GM18858 (cell line): ENCODE measurements at regions not wholly inside any gene's neighbourhood (a gene's known extent, or its start where the extent isn't known, plus 50 kb on each side); places are given as distances from the start of the nearest gene placed in this dataset.
"Not testable (repeated sequence)": the region's sequence is repeated elsewhere in the genome, so short reads cannot be mapped to it uniquely, and the experiment has no call there.

Source experiments
- ATAC-seq: cut with Tn5 transposase; IDR thresholded peaks from one replicate; pipeline ENCODE4 v1.9.1; 2021; ENCODE audit not compliant: unreplicated experiment

- ATAC-seq = not testable (repeated sequence)
Measured at GRCh38 chr6:66258731-66259487, 551.9 kb upstream of the EYS start.

GRCh38 chr6:66245231-66245630 is 538.2 kb upstream of the EYS start:
- ATAC-seq = no peak

- ATAC-seq = no peak
Measured at GRCh38 chr6:66238851-66239250, 531.8 kb upstream of the EYS start.

- no peak for ATAC-seq
Measured at GRCh38 chr6:66232890-66233289, 525.9 kb upstream of the EYS start.

GRCh38 chr6:66230591-66230990 is 523.6 kb upstream of the EYS start:
- ATAC-seq = no peak

GRCh38 chr6:66226109-66226508 is 519.1 kb upstream of the EYS start:
- ATAC-seq = no peak

GRCh38 chr6:66210964-66211363 is 503.9 kb upstream of the EYS start:
- no peak for ATAC-seq

GRCh38 chr6:66200390-66200789 is 493.4 kb upstream of the EYS start:
- ATAC-seq = no peak

GRCh38 chr6:66199171-66199570 is 492.1 kb upstream of the EYS start:
- no peak for ATAC-seq

GRCh38 chr6:66198062-66198624 is 491.1 kb upstream of the EYS start:
- ATAC-seq = no peak

GRCh38 chr6:66190858-66191257 is 483.8 kb upstream of the EYS start:
- no peak for ATAC-seq

GRCh38 chr6:66189915-66190314 is 482.9 kb upstream of the EYS start:
- no peak for ATAC-seq

- no peak for ATAC-seq
Measured at GRCh38 chr6:66186756-66187155, 479.7 kb upstream of the EYS start.

- ATAC-seq = no peak
Measured at GRCh38 chr6:66184091-66184490, 477.1 kb upstream of the EYS start.

- no peak for ATAC-seq
Measured at GRCh38 chr6:66179361-66179760, 472.3 kb upstream of the EYS start.

GRCh38 chr6:66173587-66173986 is 466.6 kb upstream of the EYS start:
- no peak for ATAC-seq

GRCh38 chr6:66166713-66167112 is 459.7 kb upstream of the EYS start:
- ATAC-seq = not testable (repeated sequence)

- no peak for ATAC-seq
Measured at GRCh38 chr6:66161546-66162108, 454.6 kb upstream of the EYS start.

GRCh38 chr6:66159937-66160336 is 452.9 kb upstream of the EYS start:
- no peak for ATAC-seq

- no peak for ATAC-seq
Measured at GRCh38 chr6:66153247-66153646, 446.2 kb upstream of the EYS start.

- ATAC-seq = no peak
Measured at GRCh38 chr6:66149132-66149531, 442.1 kb upstream of the EYS start.

GRCh38 chr6:66145867-66146266 is 438.8 kb upstream of the EYS start:
- no peak for ATAC-seq

- ATAC-seq = no peak
Measured at GRCh38 chr6:66134021-66134420, 427.0 kb upstream of the EYS start.
